ENCODE measurements at regions not wholly inside any gene's neighbourhood (a gene's known extent, or its start where the extent isn't known, plus 50 kb on each side); places are given as distances from the start of the nearest gene placed in this dataset.

DNA sequence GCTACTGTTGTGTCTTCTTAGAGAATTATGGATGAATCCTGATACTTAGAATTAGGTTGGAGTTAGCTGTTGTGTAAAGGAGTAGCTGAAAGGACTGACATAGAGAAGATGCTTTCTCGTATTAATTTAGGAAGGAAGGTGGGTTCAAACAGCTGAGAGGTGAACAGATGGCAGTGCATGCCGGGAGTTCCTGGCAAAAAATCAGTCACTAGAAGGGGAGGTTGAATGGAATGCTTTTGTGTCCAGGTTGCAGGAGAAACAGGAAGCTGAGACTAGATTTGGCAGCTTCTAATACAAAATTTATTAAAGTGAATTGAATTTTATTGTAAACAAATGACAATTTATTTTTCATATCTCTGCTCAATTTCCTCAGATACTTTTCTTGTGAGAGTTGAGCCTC lies 70.8 kb downstream of the BTG1 start:
- no peak overlapping the region for H3K9ac ChIP-seq (ENCODE audit: low read depth in 1 of 2, low read length in 2 of 2)
- no peak for DNase-seq (ENCODE audit: low spot score)
- no peaks in the 10 kb centered on the region for H3K27me3 ChIP-seq (ENCODE audit: control insufficient read depth in 4 of 4, insufficient read depth in 4 of 4, low read length in 3 of 4)
- H3K27ac ChIP-seq (ENCODE audit: low read depth in 1 of 2, low read length in 2 of 2) = no peak overlapping the region
- H3K4me1 ChIP-seq (ENCODE audit: control insufficient read depth in 4 of 4, insufficient read depth in 4 of 4, low read length in 3 of 4) = peaks cover 4 to 15% (median 8%) of the 10 kb centered on the region in 4 donors
- 76% methylated on average over 2 of the region's 2 CpGs for WGBS
- TF ChIP-seq SP1 (IDR thresholded peaks at IDR 0.05) = no peak
- no peak overlapping the region for H3K4me3 ChIP-seq (ENCODE audit: low read depth in 1 of 3, low read length in 3 of 3)
- no peaks in the 10 kb centered on the region for H3K9me3 ChIP-seq (ENCODE audit: control insufficient read depth in 4 of 4, low read length in 3 of 4)
- peaks cover 0 to 1% (median 0%) of the 10 kb centered on the region in 4 donors for H3K36me3 ChIP-seq (ENCODE audit: control insufficient read depth in 4 of 4, insufficient read depth in 3 of 4, low read depth in 1 of 4, low read length in 3 of 4)

DNA sequence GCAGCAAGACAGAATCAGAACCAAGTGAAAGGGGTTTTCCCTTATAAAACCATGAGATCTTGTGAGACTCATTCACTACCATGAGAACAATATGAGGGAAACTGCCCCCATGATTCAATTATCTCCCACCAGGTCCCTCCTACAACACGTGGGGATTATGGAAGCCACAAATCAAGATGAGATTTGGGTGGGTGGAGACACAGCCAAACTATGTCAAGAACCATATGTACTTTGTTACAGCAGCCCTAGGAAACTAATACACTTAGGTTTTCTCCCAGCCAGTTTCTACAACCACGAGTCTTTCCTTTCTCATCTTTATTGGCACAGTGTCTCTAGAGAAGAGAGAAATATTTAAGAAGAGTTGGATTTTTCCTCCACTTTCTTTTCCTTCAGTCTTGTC lies 72.6 kb downstream of the BTG1 start:
- Histone ChIP-seq H3K9ac (ENCODE audit: low read depth in 1 of 2, low read length in 2 of 2) (no peak overlapping the region), H3K4me1 (ENCODE audit: control insufficient read depth in 4 of 4, insufficient read depth in 4 of 4, low read length in 3 of 4) (peaks cover 8 to 29% (median 17%) of the 10 kb centered on the region in 4 donors), H3K4me3 (ENCODE audit: low read depth in 1 of 3, low read length in 3 of 3) (no peak overlapping the region), H3K36me3 (ENCODE audit: control insufficient read depth in 4 of 4, insufficient read depth in 3 of 4, low read depth in 1 of 4, low read length in 3 of 4) (peaks cover 0 to 1% (median 0%) of the 10 kb centered on the region in 4 donors), H3K27ac (ENCODE audit: low read depth in 1 of 2, low read length in 2 of 2) (no peak overlapping the region), H3K9me3 (ENCODE audit: control insufficient read depth in 4 of 4, low read length in 3 of 4) (no peaks in the 10 kb centered on the region), H3K27me3 (ENCODE audit: control insufficient read depth in 4 of 4, insufficient read depth in 4 of 4, low read length in 3 of 4) (no peaks in the 10 kb centered on the region)
- DNase-seq (ENCODE audit: low spot score) = no peak
- no peak for TF ChIP-seq FOXA2 (IDR thresholded peaks at IDR 0.05)
- TF ChIP-seq ZBTB33 (IDR thresholded peaks at IDR 0.05) = no peak
- TF ChIP-seq YY1 (IDR thresholded peaks at IDR 0.05) = no peak
- TF ChIP-seq JUND (IDR thresholded peaks at IDR 0.05) = no peak
- TF ChIP-seq RAD21 (IDR thresholded peaks at IDR 0.05) = no peak
- TF ChIP-seq REST (IDR thresholded peaks at IDR 0.05) = no peak
- no peak for TF ChIP-seq GABPA (IDR thresholded peaks at IDR 0.05 in 1 of 2, conservative IDR thresholded peaks at IDR 0.05 in 1 of 2)
- TF ChIP-seq TAF1 (conservative IDR thresholded peaks at IDR 0.05) = no peak
- TF ChIP-seq SP1 (IDR thresholded peaks at IDR 0.05) = no peak
- 89% methylated on average over 2 of the region's 2 CpGs for WGBS

DNA sequence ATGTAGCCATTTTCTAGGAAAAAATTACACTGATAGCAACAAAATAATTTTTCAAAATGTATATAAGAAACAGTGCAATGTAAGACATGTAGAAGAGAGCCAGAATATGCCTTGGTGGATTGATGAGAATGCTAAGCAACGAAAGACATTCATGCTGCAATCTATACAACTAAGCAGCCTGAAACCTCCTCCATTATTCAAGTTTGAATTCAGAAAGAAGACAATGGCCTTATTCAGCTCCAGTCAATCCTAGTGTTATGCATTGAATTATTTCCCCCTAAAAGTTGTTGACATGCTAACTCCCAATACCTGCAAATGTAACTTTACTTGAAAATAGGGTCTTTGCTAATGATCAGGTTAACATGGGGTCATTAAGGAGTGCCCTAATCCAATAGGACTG lies 73.5 kb downstream of the BTG1 start:
- peaks cover 8 to 29% (median 17%) of the 10 kb centered on the region in 4 donors for H3K4me1 ChIP-seq (ENCODE audit: control insufficient read depth in 4 of 4, insufficient read depth in 4 of 4, low read length in 3 of 4)
- no peak for DNase-seq (ENCODE audit: low spot score)
- H3K27ac ChIP-seq (ENCODE audit: low read depth in 1 of 2, low read length in 2 of 2) = no peak overlapping the region
- no peak overlapping the region for H3K9ac ChIP-seq (ENCODE audit: low read depth in 1 of 2, low read length in 2 of 2)
- H3K4me3 ChIP-seq (ENCODE audit: low read depth in 1 of 3, low read length in 3 of 3) = no peak overlapping the region
- H3K27me3 ChIP-seq (ENCODE audit: control insufficient read depth in 4 of 4, insufficient read depth in 4 of 4, low read length in 3 of 4) = no peaks in the 10 kb centered on the region
- no peaks in the 10 kb centered on the region for H3K9me3 ChIP-seq (ENCODE audit: control insufficient read depth in 4 of 4, low read length in 3 of 4)
- H3K36me3 ChIP-seq (ENCODE audit: control insufficient read depth in 4 of 4, insufficient read depth in 3 of 4, low read depth in 1 of 4, low read length in 3 of 4) = peaks cover 0 to 1% (median 0%) of the 10 kb centered on the region in 4 donors
- WGBS = 94% methylated on average over 1 of the region's 1 CpG
- no peak for TF ChIP-seq SP1 (IDR thresholded peaks at IDR 0.05)
- TF ChIP-seq REST (IDR thresholded peaks at IDR 0.05) = no peak
- TF ChIP-seq YY1 (IDR thresholded peaks at IDR 0.05) = no peak
- TF ChIP-seq JUND (IDR thresholded peaks at IDR 0.05) = no peak
- TF ChIP-seq RXRA (IDR thresholded peaks at IDR 0.05) = no peak
- TF ChIP-seq CTCF (IDR thresholded peaks at IDR 0.05; ENCODE audit: low read depth, low read length, missing input control) = no peak
- TF ChIP-seq, protein P1, sequence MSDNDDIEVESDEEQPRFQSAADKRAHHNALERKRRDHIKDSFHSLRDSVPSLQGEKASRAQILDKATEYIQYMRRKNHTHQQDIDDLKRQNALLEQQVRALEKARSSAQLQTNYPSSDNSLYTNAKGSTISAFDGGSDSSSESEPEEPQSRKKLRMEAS (IDR thresholded peaks at IDR 0.05) = no peak
- no peak for TF ChIP-seq FOXA1 (IDR thresholded peaks at IDR 0.05)
- TF ChIP-seq ZBTB33 (IDR thresholded peaks at IDR 0.05) = no peak
- no peak for TF ChIP-seq HNF4G (IDR thresholded peaks at IDR 0.05)
- TF ChIP-seq FOXA2 (IDR thresholded peaks at IDR 0.05) = no peak

Measured in liver (tissue), 8 donors.